ENCODE measurements at regions not wholly inside any gene's neighbourhood (a gene's known extent, or its start where the extent isn't known, plus 50 kb on each side); places are given as distances from the start of the nearest gene placed in this dataset.

GRCh38 chr12:124229520-124229919, 65.4 kb upstream of the RFLNA start:
- Histone ChIP-seq H4K20me1 (replicated peaks; ENCODE audit: control insufficient read depth, insufficient read depth, low read length) (no peaks in the 10 kb centered on the region; the same call in none of the 2 replicates), H2AFZ (ENCODE audit: low read depth, low read length) (no peak overlapping the region), H3K36me3 (ENCODE audit: control insufficient read depth, insufficient read depth, low read length) (no peaks in the 10 kb centered on the region), H3K27me3 (ENCODE audit: control insufficient read depth in 2 of 2, insufficient read depth in 2 of 2, low read length in 2 of 2) (peaks cover 31 to 57% of the 10 kb centered on the region in 2 experiments), H3K9me1 (ENCODE audit: control insufficient read depth, insufficient read depth, low read length) (no peaks in the 10 kb centered on the region), H3K27ac (ENCODE audit: extremely low read depth, low read depth, low read length) (no peak overlapping the region), H3K4me2 (ENCODE audit: insufficient read depth, low read length) (no peak overlapping the region), H3K4me3 (no peak overlapping the region), H3K9ac (ENCODE audit: insufficient read depth in 1 of 2, low read depth in 2 of 2, low read length in 2 of 2) (no peak overlapping the region), H3K9me3 (replicated peaks; ENCODE audit: control insufficient read depth, insufficient read depth, low read depth, low read length) (no peaks in the 10 kb centered on the region), H3K79me2 (ENCODE audit: control insufficient read depth, insufficient read depth, low read length) (no peaks in the 10 kb centered on the region), H3K4me1 (replicated peaks in 1 of 2; ENCODE audit: control insufficient read depth in 2 of 2, insufficient read depth in 2 of 2, low read length in 2 of 2) (peaks cover 0 to 8% of the 10 kb centered on the region in 2 experiments; a peak in 2 of 5 replicates)
- CTCF ChIA-PET (ENCODE audit: low intra/inter-chr PET ratio) = no interaction called here
- BruUV-seq (replicated peaks) = no TSS peak
- FAIRE-seq (no peak), ATAC-seq (no peak), DNase-seq (ENCODE audit: extremely low read depth in 1 of 4, low spot score in 3 of 4) (no peak)
- POLR2A ChIA-PET = interaction anchor here (0.5 to 1.0 kb wide), 3 partner anchors 11 to 153 kb away, joined by 3 read pairs; no protein-coding TSS in a partner anchor
- intact Hi-C loops (cut with micrococcal nuclease) = no loop called here
- in situ Hi-C loops (cut with MboI) = no loop called here
- no peak for TF ChIP-seq SRSF3 (IDR thresholded peaks at IDR 0.05; ENCODE audit: insufficient read depth, low read length)
- no peak for TF ChIP-seq MTF1 (CRISPR knock-in tag; IDR thresholded peaks at IDR 0.05; ENCODE audit: borderline replicate concordance)
- no peak for TF ChIP-seq RBM14 (IDR thresholded peaks at IDR 0.05; ENCODE audit: borderline replicate concordance, insufficient read depth, low read depth, low read length)
- no peak for TF ChIP-seq REST (IDR thresholded peaks at IDR 0.05; ENCODE audit: borderline replicate concordance)
- no peak for TF ChIP-seq REST (CRISPR knock-in tag; IDR thresholded peaks at IDR 0.05; ENCODE audit: low read depth)
- TF ChIP-seq CBX2 (IDR thresholded peaks at IDR 0.05; ENCODE audit: insufficient read depth, low read length, poor library complexity, severe bottlenecking) = no peak
- no peak for TF ChIP-seq ZBTB11 (CRISPR knock-in tag; IDR thresholded peaks at IDR 0.05)
- no peak for TF ChIP-seq SIN3A (IDR thresholded peaks at IDR 0.05; ENCODE audit: borderline replicate concordance in 2 of 2, control insufficient read depth in 1 of 2, low read depth in 2 of 2, low read length in 2 of 2)
- no peak for TF ChIP-seq NFIC (IDR thresholded peaks at IDR 0.05)
- no peak for TF ChIP-seq ZKSCAN3 (CRISPR knock-in tag; IDR thresholded peaks at IDR 0.05)
